Body of pancreas (tissue), 4 donors: ENCODE measurements at regions not wholly inside any gene's neighbourhood (a gene's known extent, or its start where the extent isn't known, plus 50 kb on each side); places are given as distances from the start of the nearest gene placed in this dataset.

Experiments
- CTCF ChIP-seq, 7 experiments: fragments of 450-650 bp in 4 of 7; fragments of 200-600 bp in 3 of 7; sonication (generic) in 3 of 7; IDR thresholded peaks; one replicate each; pipeline ENCODE4 v1.5.1; 2016 to 2019; ENCODE audit warnings: antibody characterized with exemption in 7 of 7
- POLR2A ChIP-seq, 3 donors: fragments of 450-650 bp; IDR thresholded peaks; one replicate each; pipeline ENCODE4 v1.6.1; 2016; ENCODE audit warnings: antibody characterized with exemption in 3 of 3, mild to moderate bottlenecking in 2 of 3

GRCh38 chr1:228849011-228849541 lies 113.8 kb downstream of the RHOU start:
- TF ChIP-seq CTCF (IDR thresholded peaks at IDR 0.05): no peak
- no peak for TF ChIP-seq POLR2A (IDR thresholded peaks at IDR 0.05)
